Caco-2 (cell line): ENCODE measurements at regions not wholly inside any gene's neighbourhood (a gene's known extent, or its start where the extent isn't known, plus 50 kb on each side); places are given as distances from the start of the nearest gene placed in this dataset.

Source experiments
- BruUV-seq: library from RNA; stranded (reverse); fragments of 400-500 nt; replicated peaks from 2 replicates; lab custom pipeline; 2021; lab: Mats Ljungman, UMichigan
- CTCF ChIA-PET: fragments of 300-600 bp; sonication (Branson Sonifier 250); formaldehyde crosslinking; loops from one replicate; lab custom pipeline; 2022; ENCODE audit warnings: antibody characterized with exemption; lab: Charles Lee
- POLR2A ChIA-PET: fragments of 300-600 bp; sonication (Branson Sonifier 250); formaldehyde crosslinking; loops from one replicate; lab custom pipeline; 2022; ENCODE audit warnings: antibody characterized with exemption; lab: Charles Lee
- DNase-seq, 2 experiments: peaks; one replicate each; pipeline versions ENCODE4 v3.0.0 to v3.0.0-alpha.2; 2020 to 2022
- H3K27me3 ChIP-seq: replicated peaks from 2 replicates; pipeline ENCODE4 v1.6.0; 2011; ENCODE audit warnings: low read length; ENCODE audit not compliant: control insufficient read depth, insufficient read depth
- H3K36me3 ChIP-seq: 2 replicates; pipeline ENCODE4 v1.5.1; 2011; ENCODE audit warnings: low read length; ENCODE audit not compliant: control insufficient read depth, insufficient read depth
- H3K4me1 ChIP-seq: fragments of 250-450 bp; sonication (Bioruptor Pico); 2 replicates; pipeline ENCODE4 v1.5.1; 2020; ENCODE audit warnings: mild to moderate bottlenecking
- H3K4me3 ChIP-seq: 2 replicates; pipeline ENCODE4 v1.5.1; 2011; ENCODE audit warnings: low read depth, mild to moderate bottlenecking, control low read depth, low read length
- H3K9me3 ChIP-seq: fragments of 250-450 bp; sonication (Bioruptor Pico); 2 replicates; pipeline ENCODE4 v1.5.1; 2020; ENCODE audit warnings: mild to moderate bottlenecking, moderate library complexity
- H3K27ac Mint-ChIP-seq: one replicate; pipeline ENCODE4 v1.8.0; 2022; ENCODE audit warnings: mixed read lengths; ENCODE audit not compliant: unreplicated experiment
- H3K27me3 Mint-ChIP-seq: one replicate; pipeline ENCODE4 v1.8.0; 2022; ENCODE audit warnings: mixed read lengths; ENCODE audit not compliant: insufficient read depth, unreplicated experiment
- H3K36me3 Mint-ChIP-seq: one replicate; pipeline ENCODE4 v1.8.0; 2022; ENCODE audit warnings: mild to moderate bottlenecking, mixed read lengths; ENCODE audit not compliant: insufficient read depth, unreplicated experiment
- H3K4me1 Mint-ChIP-seq: one replicate; pipeline ENCODE4 v1.8.0; 2022; ENCODE audit warnings: low read depth, mixed read lengths; ENCODE audit not compliant: unreplicated experiment
- H3K4me3 Mint-ChIP-seq: one replicate; pipeline ENCODE4 v1.8.0; 2022; ENCODE audit warnings: mild to moderate bottlenecking, moderate library complexity, mixed read lengths; ENCODE audit not compliant: unreplicated experiment
- H3K9me3 Mint-ChIP-seq: one replicate; pipeline ENCODE4 v1.8.0; 2022; ENCODE audit warnings: mixed read lengths; ENCODE audit not compliant: unreplicated experiment
- CTCF ChIP-seq, 2 experiments: fragments of 200-600 bp in 1 of 2; IDR thresholded peaks; 1 replicate in 1 of 2; 2 replicates in 1 of 2; pipeline versions ENCODE4 v1.5.1 to v1.8.0; 2011 to 2022; ENCODE audit warnings: antibody characterized with exemption in 1 of 2, control low read depth in 1 of 2, inconsistent platforms in 1 of 2, low read depth in 1 of 2, low read length in 1 of 2, mild to moderate bottlenecking in 1 of 2, moderate library complexity in 1 of 2; ENCODE audit not compliant: insufficient read depth in 1 of 2, severe bottlenecking in 1 of 2, unreplicated experiment in 1 of 2
- intact Hi-C: fragments of 100-400 bp; cut with micrococcal nuclease; formaldehyde crosslinking; loops from one replicate; pipeline ENCODE4 v1.10.0; 2022; ENCODE audit not compliant: unreplicated experiment

DNA sequence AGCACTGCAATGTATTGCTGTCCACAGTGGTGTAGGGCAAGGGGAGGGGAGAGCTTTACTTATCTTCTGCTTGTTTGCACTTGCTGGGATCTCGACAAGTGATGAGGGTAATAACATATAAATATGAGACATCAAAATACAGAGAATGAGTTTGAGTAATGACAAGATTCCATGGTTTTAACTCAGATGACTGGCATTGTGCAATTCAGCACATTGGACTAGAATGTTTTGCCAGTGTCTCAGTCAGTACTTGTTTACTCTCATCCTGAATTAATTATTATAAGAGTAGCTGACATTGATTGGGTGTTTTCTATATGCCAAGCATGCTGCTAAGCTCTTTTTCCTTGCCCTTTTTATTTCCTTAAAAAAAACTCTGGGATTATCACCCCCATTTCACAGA lies 306.7 kb upstream of the MMADHC start:
- intact Hi-C loops = no loop called here
- BruUV-seq = no TSS peak
- Mint-ChIP-seq H3K27me3 (no peaks in the 10 kb centered on the region), H3K36me3 (no peaks in the 10 kb centered on the region), H3K4me1 (no peaks in the 10 kb centered on the region), H3K9me3 (no peaks in the 10 kb centered on the region), H3K27ac (no peak overlapping the region), H3K4me3 (no peak overlapping the region)
- no peak overlapping the region for H3K4me3 ChIP-seq
- H3K9me3 ChIP-seq = no peaks in the 10 kb centered on the region
- no peaks in the 10 kb centered on the region for H3K27me3 ChIP-seq
- no peak for TF ChIP-seq CTCF (IDR thresholded peaks at IDR 0.05; ENCODE audit: insufficient read depth in 1 of 2, low read depth in 1 of 2, low read length in 1 of 2, severe bottlenecking in 1 of 2, unreplicated experiment in 1 of 2)
- ChIA-PET POLR2A (no interaction called here), CTCF (no interaction called here)
- no peaks in the 10 kb centered on the region for H3K4me1 ChIP-seq
- DNase-seq = no peak
- H3K36me3 ChIP-seq = no peaks in the 10 kb centered on the region

DNA sequence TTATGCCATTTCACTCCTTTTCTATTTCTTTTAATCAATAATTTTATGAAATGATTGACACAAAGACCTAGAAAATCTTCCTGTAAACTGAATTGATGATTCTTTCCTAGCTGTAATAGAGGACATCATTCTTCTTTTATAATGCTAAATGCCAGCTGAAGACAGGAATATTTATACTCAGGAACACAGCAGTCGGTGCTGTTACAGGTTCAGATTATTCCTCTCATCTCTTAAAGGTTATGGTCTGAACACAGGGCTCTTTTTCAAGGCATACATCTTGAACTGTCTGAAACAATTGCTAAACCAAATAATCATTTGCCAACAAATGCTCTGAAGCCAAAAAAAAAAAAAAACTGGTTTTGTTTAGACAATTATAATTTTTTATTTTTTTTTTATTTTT lies 305.0 kb upstream of the MMADHC start:
- TF ChIP-seq CTCF (IDR thresholded peaks at IDR 0.05; ENCODE audit: insufficient read depth in 1 of 2, low read depth in 1 of 2, low read length in 1 of 2, severe bottlenecking in 1 of 2, unreplicated experiment in 1 of 2) = no peak
- Histone ChIP-seq H3K4me1 (no peaks in the 10 kb centered on the region), H3K4me3 (no peak overlapping the region), H3K9me3 (no peaks in the 10 kb centered on the region), H3K27me3 (no peaks in the 10 kb centered on the region), H3K36me3 (no peaks in the 10 kb centered on the region)
- Mint-ChIP-seq H3K27me3 (no peaks in the 10 kb centered on the region), H3K36me3 (no peaks in the 10 kb centered on the region), H3K4me3 (no peak overlapping the region), H3K4me1 (no peaks in the 10 kb centered on the region), H3K27ac (no peak overlapping the region), H3K9me3 (no peaks in the 10 kb centered on the region)
- ChIA-PET CTCF (no interaction called here), POLR2A (no interaction called here)
- DNase-seq = no peak
- no TSS peak for BruUV-seq
- intact Hi-C loops = no loop called here

DNA sequence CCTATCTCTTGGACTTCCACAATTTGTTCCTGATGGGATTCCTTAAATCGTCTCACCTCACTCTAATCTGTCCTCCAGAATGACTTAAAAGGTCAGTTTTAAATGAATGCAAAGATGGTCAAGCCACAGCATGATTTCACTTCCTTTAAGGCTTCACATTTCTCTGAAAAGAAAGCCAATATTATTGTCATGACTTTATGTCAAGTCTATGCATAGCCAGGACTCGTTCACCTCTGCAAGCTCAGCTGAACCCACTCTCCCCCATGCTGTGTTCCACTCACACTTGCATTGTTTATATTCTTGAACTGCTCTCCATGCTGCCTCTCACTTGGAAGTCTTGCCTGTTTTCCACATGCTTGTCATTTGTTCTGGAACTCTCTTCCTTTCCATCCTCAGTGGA lies 298.4 kb upstream of the MMADHC start:
- intact Hi-C loops = no loop called here

More for the DNA sequence above, 298.4 kb upstream of the MMADHC start:
- Mint-ChIP-seq H3K27me3 (no peaks in the 10 kb centered on the region), H3K4me3 (no peak overlapping the region), H3K36me3 (no peaks in the 10 kb centered on the region), H3K4me1 (no peaks in the 10 kb centered on the region), H3K9me3 (no peaks in the 10 kb centered on the region), H3K27ac (no peak overlapping the region)
- no peaks in the 10 kb centered on the region for H3K9me3 ChIP-seq
- POLR2A ChIA-PET = no interaction called here
- H3K4me1 ChIP-seq = no peaks in the 10 kb centered on the region
- TF ChIP-seq CTCF (IDR thresholded peaks at IDR 0.05; ENCODE audit: insufficient read depth in 1 of 2, low read depth in 1 of 2, low read length in 1 of 2, severe bottlenecking in 1 of 2, unreplicated experiment in 1 of 2) = no peak
- CTCF ChIA-PET = no interaction called here
- H3K27me3 ChIP-seq = no peaks in the 10 kb centered on the region
- DNase-seq = no peak
- no peaks in the 10 kb centered on the region for H3K36me3 ChIP-seq
- no peak overlapping the region for H3K4me3 ChIP-seq
- no TSS peak for BruUV-seq
